Panc1 (cell line): ENCODE measurements at regions not wholly inside any gene's neighbourhood (a gene's known extent, or its start where the extent isn't known, plus 50 kb on each side); places are given as distances from the start of the nearest gene placed in this dataset.

Experiments used
- ATAC-seq: fragments of 200-7000 bp; cut with Tn5 transposase; 2 replicates; pipeline ENCODE4 v1.9.1; 2020; ENCODE audit warnings: mild to moderate bottlenecking, moderate library complexity
- BruUV-seq: library from RNA; stranded (reverse); fragments of 400-500 nt; replicated peaks from 2 replicates; lab custom pipeline; 2021; lab: Mats Ljungman, UMichigan
- CTCF ChIA-PET: fragments of 300-600 bp; sonication (Branson Sonifier 250); formaldehyde crosslinking; loops from one replicate; lab custom pipeline; 2022; ENCODE audit warnings: antibody characterized with exemption; lab: Charles Lee
- POLR2A ChIA-PET: fragments of 300-600 bp; sonication (Branson Sonifier 250); formaldehyde crosslinking; loops from one replicate; lab custom pipeline; 2022; ENCODE audit warnings: antibody characterized with exemption; lab: Charles Lee
- DNase-seq: peaks from one replicate; pipeline ENCODE4 v3.0.0-alpha.2; 2010; ENCODE audit warnings: low read depth, low spot score
- H3K27ac ChIP-seq: 2 replicates; pipeline ENCODE4 v1.5.1; 2011; ENCODE audit warnings: mild to moderate bottlenecking, low read length, inconsistent platforms
- H3K27me3 ChIP-seq: fragments of 200-500 bp; sonication (Bioruptor generic); 2 replicates; pipeline ENCODE4 v1.6.0; 2014; ENCODE audit warnings: low read length, inconsistent platforms; ENCODE audit not compliant: control insufficient read depth, insufficient read depth
- H3K36me3 ChIP-seq: fragments of 200-500 bp; sonication (Bioruptor generic); 2 replicates; pipeline ENCODE4 v1.5.1; 2014; ENCODE audit warnings: inconsistent platforms, mild to moderate bottlenecking, low read length, moderate library complexity; ENCODE audit not compliant: control insufficient read depth, insufficient read depth
- H3K4me1 ChIP-seq: 2 replicates; pipeline ENCODE4 v1.5.1; 2011; ENCODE audit warnings: inconsistent platforms, mild to moderate bottlenecking, low read length, moderate library complexity; ENCODE audit not compliant: control insufficient read depth, insufficient read depth
- H3K4me3 ChIP-seq, 2 experiments: 2 replicates each; pipeline ENCODE4 v1.5.1; 2011 to 2012; ENCODE audit warnings: low read depth in 2 of 2, low read length in 2 of 2, mild to moderate bottlenecking in 2 of 2, inconsistent platforms in 1 of 2, moderate library complexity in 1 of 2
- H3K9me3 ChIP-seq: fragments of 200-500 bp; sonication (Bioruptor generic); 2 replicates; pipeline ENCODE4 v1.5.1; 2014; ENCODE audit warnings: low read depth, mild to moderate bottlenecking, inconsistent platforms, low read length, moderate library complexity; ENCODE audit not compliant: control insufficient read depth, insufficient read depth
- CTCF ChIP-seq: fragments of 450-650 bp; IDR thresholded peaks from 2 replicates; pipeline ENCODE4 v1.5.1; 2017; ENCODE audit warnings: mild to moderate bottlenecking
- POLR2AphosphoS5 ChIP-seq: IDR thresholded peaks from 2 replicates; pipeline ENCODE4 v1.6.1; 2012; ENCODE audit warnings: mild to moderate bottlenecking, low read depth, low read length, moderate library complexity
- REST ChIP-seq, 2 experiments: IDR thresholded peaks; 2 replicates each; pipeline ENCODE4 v1.6.1; 2011 to 2012; ENCODE audit warnings: low read depth in 2 of 2, control low read depth in 1 of 2, low read length in 1 of 2, mild to moderate bottlenecking in 1 of 2, moderate library complexity in 1 of 2; ENCODE audit not compliant: insufficient read depth in 1 of 2
- SIN3A ChIP-seq: IDR thresholded peaks from 2 replicates; pipeline ENCODE4 v1.6.1; 2012; ENCODE audit warnings: low read depth, mild to moderate bottlenecking, low read length, moderate library complexity, borderline replicate concordance; ENCODE audit not compliant: insufficient read depth
- TCF7L2 ChIP-seq: IDR thresholded peaks from 2 replicates; pipeline ENCODE4 v1.6.1; 2011; ENCODE audit warnings: mild to moderate bottlenecking, low read depth, low read length, inconsistent platforms
- in situ Hi-C: cut with HindIII; loops from 2 replicates; pipeline ENCODE4 v1.10.0; 2016; ENCODE audit warnings: low sequenced_read_pairs, low pct_unique_long_range_greater_than_20kb
- intact Hi-C: fragments of 100-400 bp; cut with micrococcal nuclease; formaldehyde crosslinking; loops from one replicate; pipeline ENCODE4 v1.10.0; 2022; ENCODE audit not compliant: unreplicated experiment

GRCh38 chr4:164312671-164313070 is 441.3 kb upstream of the SMIM31 start:
- no peak overlapping the region for H3K4me3 ChIP-seq
- ChIA-PET CTCF (no interaction called here), POLR2A (no interaction called here)
- no peaks in the 10 kb centered on the region for H3K27me3 ChIP-seq
- no TSS peak for BruUV-seq
- H3K4me1 ChIP-seq = no peaks in the 10 kb centered on the region
- ATAC-seq (no peak), DNase-seq (no peak)
- no peak overlapping the region for H3K27ac ChIP-seq
- no peaks in the 10 kb centered on the region for H3K9me3 ChIP-seq
- in situ Hi-C loops (no loop called here), intact Hi-C loops (no loop called here)
- no peaks in the 10 kb centered on the region for H3K36me3 ChIP-seq
- TF ChIP-seq SIN3A (no peak), REST (IDR thresholded peaks at IDR 0.05; ENCODE audit: insufficient read depth in 1 of 2, low read depth in 2 of 2, low read length in 1 of 2) (no peak), POLR2AphosphoS5 (no peak), TCF7L2 (no peak), CTCF (no peak)

GRCh38 chr4:164313853-164314252 is 440.1 kb upstream of the SMIM31 start:
- no peak for TF ChIP-seq TCF7L2
- Histone ChIP-seq H3K27me3 (no peaks in the 10 kb centered on the region), H3K4me1 (no peaks in the 10 kb centered on the region), H3K9me3 (no peaks in the 10 kb centered on the region), H3K36me3 (no peaks in the 10 kb centered on the region), H3K4me3 (no peak overlapping the region), H3K27ac (no peak overlapping the region)
- ChIA-PET POLR2A (no interaction called here), CTCF (no interaction called here)
- ATAC-seq = no peak
- BruUV-seq = no TSS peak
- in situ Hi-C loops (no loop called here), intact Hi-C loops (no loop called here)
- DNase-seq = no peak

GRCh38 chr4:164318350-164318749 is 435.6 kb upstream of the SMIM31 start:
- in situ Hi-C loops (no loop called here), intact Hi-C loops (no loop called here)
- TF ChIP-seq TCF7L2 (no peak), REST (IDR thresholded peaks at IDR 0.05; ENCODE audit: insufficient read depth in 1 of 2, low read depth in 2 of 2, low read length in 1 of 2) (no peak), POLR2AphosphoS5 (no peak), SIN3A (no peak), CTCF (no peak)
- DNase-seq (no peak), ATAC-seq (no peak)
- H3K9me3 ChIP-seq = no peaks in the 10 kb centered on the region
- no peaks in the 10 kb centered on the region for H3K27me3 ChIP-seq
- ChIA-PET POLR2A (no interaction called here), CTCF (no interaction called here)
- BruUV-seq = no TSS peak
- no peak overlapping the region for H3K4me3 ChIP-seq
- H3K27ac ChIP-seq = no peak overlapping the region
- no peaks in the 10 kb centered on the region for H3K36me3 ChIP-seq
- H3K4me1 ChIP-seq = no peaks in the 10 kb centered on the region
